HEK293T (cell line): ENCODE measurements at regions not wholly inside any gene's neighbourhood (a gene's known extent, or its start where the extent isn't known, plus 50 kb on each side); places are given as distances from the start of the nearest gene placed in this dataset.

Experiments
- CTCF ChIA-PET: fragments of 350-600 bp; formaldehyde crosslinking; extraction: SDS; loops from one replicate; lab custom pipeline; 2021; ENCODE audit warnings: antibody characterized with exemption, inconsistent platforms; lab: Yijun Ruan, JAX
- POLR2A ChIA-PET: fragments of 350-600 bp; formaldehyde crosslinking; extraction: SDS; loops from one replicate; lab custom pipeline; 2020; ENCODE audit warnings: antibody characterized with exemption, inconsistent platforms; lab: Yijun Ruan, JAX
- DNase-seq: peaks from one replicate; pipeline ENCODE4 v3.0.0; 2012; ENCODE audit warnings: mixed read lengths; ENCODE audit errors: extremely low spot score
- ARNT ChIP-seq: fragments of 450-650 bp; IDR thresholded peaks from 2 replicates; pipeline ENCODE4 v1.6.1; 2017; ENCODE audit warnings: mild to moderate bottlenecking
- BHLHE40 ChIP-seq: fragments of 450-650 bp; IDR thresholded peaks from 2 replicates; pipeline ENCODE4 v1.6.1; 2016; ENCODE audit warnings: mild to moderate bottlenecking, moderate library complexity, borderline replicate concordance
- CTBP1 ChIP-seq: fragments of 450-650 bp; IDR thresholded peaks from 2 replicates; pipeline ENCODE4 v1.6.1; 2016; ENCODE audit warnings: borderline replicate concordance
- ELF4 ChIP-seq: fragments of 450-650 bp; IDR thresholded peaks from 2 replicates; pipeline ENCODE4 v1.6.1; 2017; ENCODE audit warnings: antibody characterized with exemption
- FOXA1 ChIP-seq: fragments of 450-650 bp; IDR thresholded peaks from 2 replicates; pipeline ENCODE4 v1.6.1; 2016; ENCODE audit warnings: mild to moderate bottlenecking
- FOXK2 ChIP-seq: fragments of 450-650 bp; IDR thresholded peaks from 2 replicates; pipeline ENCODE4 v1.6.1; 2016; ENCODE audit warnings: mild to moderate bottlenecking
- FOXM1 ChIP-seq: fragments of 450-650 bp; IDR thresholded peaks from 2 replicates; pipeline ENCODE4 v1.6.1; 2017; ENCODE audit warnings: mild to moderate bottlenecking, borderline replicate concordance
- HDGF ChIP-seq: fragments of 450-650 bp; IDR thresholded peaks from 2 replicates; pipeline ENCODE4 v1.6.1; 2017; ENCODE audit warnings: antibody characterized with exemption, borderline replicate concordance
- L3MBTL2 ChIP-seq: fragments of 450-650 bp; conservative IDR thresholded peaks from 2 replicates; pipeline ENCODE4 v1.6.1; 2016; ENCODE audit warnings: mild to moderate bottlenecking
- LEF1 ChIP-seq: fragments of 450-650 bp; IDR thresholded peaks from 2 replicates; pipeline ENCODE4 v1.6.1; 2017; ENCODE audit warnings: mild to moderate bottlenecking, borderline replicate concordance
- NFRKB ChIP-seq: fragments of 450-650 bp; IDR thresholded peaks from 2 replicates; pipeline ENCODE4 v1.6.1; 2016; ENCODE audit warnings: mild to moderate bottlenecking, moderate library complexity
- SP1 ChIP-seq: fragments of 450-650 bp; IDR thresholded peaks from 2 replicates; pipeline ENCODE4 v1.6.1; 2017
- SUZ12 ChIP-seq: fragments of 450-650 bp; IDR thresholded peaks from 2 replicates; pipeline ENCODE4 v1.6.1; 2016; ENCODE audit warnings: mild to moderate bottlenecking
- TARDBP ChIP-seq: fragments of 450-650 bp; IDR thresholded peaks from 2 replicates; pipeline ENCODE4 v1.6.1; 2016
- ZNF384 ChIP-seq: fragments of 450-650 bp; IDR thresholded peaks from 2 replicates; pipeline ENCODE4 v1.6.1; 2016
- TF ChIP-seq, protein P1 (sequence below): fragments of 450-650 bp; IDR thresholded peaks from 2 replicates; pipeline ENCODE4 v1.6.1; 2016

GRCh38 chr3:8186213-8186612, 315.4 kb upstream of the LMCD1 start:
- TF ChIP-seq ELF4 = no peak
- no peak for DNase-seq
- POLR2A ChIA-PET = no interaction called here
- CTCF ChIA-PET = no interaction called here

GRCh38 chr3:8187996-8188395, 313.6 kb upstream of the LMCD1 start:
- DNase-seq = no peak
- ChIA-PET CTCF (no interaction called here), POLR2A (no interaction called here)
- TF ChIP-seq CTBP1 (no peak), FOXK2 (no peak), FOXA1 (no peak), HDGF (no peak), SP1 (no peak), BHLHE40 (no peak), TARDBP (no peak), SUZ12 (no peak), LEF1 (no peak), ELF4 (no peak), ZNF384 (no peak), NFRKB (no peak)

DNA sequence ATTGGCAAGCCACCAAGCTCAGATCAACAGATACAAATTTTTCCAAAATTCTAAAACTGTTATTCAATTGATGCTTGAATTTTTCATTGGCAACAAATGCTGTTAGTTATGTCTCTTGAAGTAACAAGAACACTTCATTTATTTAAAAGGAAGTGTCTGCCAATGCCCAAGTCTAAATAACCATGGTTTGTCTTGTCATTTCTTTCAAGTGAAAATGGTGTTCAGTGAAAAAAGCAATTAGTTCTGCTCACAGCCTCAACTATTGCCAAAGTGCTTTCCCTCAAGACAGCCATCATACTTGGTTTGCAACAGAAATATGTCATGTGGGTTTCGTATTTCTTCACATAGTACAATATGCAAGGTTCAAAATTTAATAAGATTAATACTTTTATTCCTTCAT, 312.6 kb upstream of the LMCD1 start:
- DNase-seq = no peak
- ChIA-PET CTCF (no interaction called here), POLR2A (no interaction called here)
- TF ChIP-seq, protein P1, sequence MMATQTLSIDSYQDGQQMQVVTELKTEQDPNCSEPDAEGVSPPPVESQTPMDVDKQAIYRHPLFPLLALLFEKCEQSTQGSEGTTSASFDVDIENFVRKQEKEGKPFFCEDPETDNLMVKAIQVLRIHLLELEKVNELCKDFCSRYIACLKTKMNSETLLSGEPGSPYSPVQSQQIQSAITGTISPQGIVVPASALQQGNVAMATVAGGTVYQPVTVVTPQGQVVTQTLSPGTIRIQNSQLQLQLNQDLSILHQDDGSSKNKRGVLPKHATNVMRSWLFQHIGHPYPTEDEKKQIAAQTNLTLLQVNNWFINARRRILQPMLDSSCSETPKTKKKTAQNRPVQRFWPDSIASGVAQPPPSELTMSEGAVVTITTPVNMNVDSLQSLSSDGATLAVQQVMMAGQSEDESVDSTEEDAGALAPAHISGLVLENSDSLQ = no peak
- TF ChIP-seq CTBP1 (no peak), L3MBTL2 (no peak), ARNT (no peak), FOXA1 (no peak)

GRCh38 chr3:8191406-8191805, 310.2 kb upstream of the LMCD1 start:
- TF ChIP-seq ZNF384 = no peak
- TF ChIP-seq BHLHE40 = no peak
- TF ChIP-seq SUZ12 = no peak
- TF ChIP-seq TARDBP = no peak
- TF ChIP-seq FOXK2 = no peak
- TF ChIP-seq LEF1 = no peak
- no peak for TF ChIP-seq FOXM1
- no peak for TF ChIP-seq HDGF
- TF ChIP-seq, protein P1 = no peak
- no peak for TF ChIP-seq ELF4
- TF ChIP-seq FOXA1 = no peak
- DNase-seq = no peak
- ChIA-PET POLR2A (no interaction called here), CTCF (no interaction called here)

GRCh38 chr3:8197384-8197783, 304.2 kb upstream of the LMCD1 start:
- POLR2A ChIA-PET = no interaction called here
- no peak for DNase-seq
- no peak for TF ChIP-seq LEF1
- TF ChIP-seq BHLHE40 = no peak
- no peak for TF ChIP-seq HDGF
- TF ChIP-seq L3MBTL2 = no peak
- TF ChIP-seq, protein P1 = no peak
- no peak for TF ChIP-seq SUZ12
- no peak for TF ChIP-seq ELF4
- no peak for TF ChIP-seq FOXK2
- TF ChIP-seq TARDBP = no peak
- TF ChIP-seq CTBP1 = no peak
- no peak for TF ChIP-seq NFRKB
- no peak for TF ChIP-seq FOXM1
- TF ChIP-seq ZNF384 = no peak
- no peak for TF ChIP-seq SP1
- TF ChIP-seq FOXA1 = no peak
- no peak for TF ChIP-seq ARNT
- CTCF ChIA-PET = no interaction called here

DNA sequence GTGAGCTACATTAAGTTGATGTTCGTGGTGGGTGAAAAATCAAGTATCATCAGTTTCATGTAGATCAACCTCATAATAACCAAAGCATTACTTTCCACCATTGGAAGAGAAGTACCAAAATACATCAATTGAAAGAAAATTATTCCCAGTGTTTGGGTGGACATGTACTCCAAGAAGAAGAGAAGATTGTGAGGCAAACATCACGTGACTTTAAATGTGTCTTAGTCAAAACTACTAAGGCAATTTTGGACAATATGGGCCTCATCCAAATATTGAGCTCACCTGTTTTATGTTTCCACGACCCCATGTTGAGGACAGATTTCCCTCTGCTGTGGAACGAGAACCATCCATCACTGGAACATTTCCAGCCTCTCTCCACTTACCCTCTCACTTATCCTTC, 303.0 kb upstream of the LMCD1 start:
- POLR2A ChIA-PET = no interaction called here
- TF ChIP-seq SP1 (no peak), CTBP1 (no peak), ARNT (no peak), LEF1 (no peak), SUZ12 (no peak), FOXM1 (no peak), BHLHE40 (no peak), NFRKB (no peak)
- no peak for DNase-seq
- CTCF ChIA-PET = no interaction called here

DNA sequence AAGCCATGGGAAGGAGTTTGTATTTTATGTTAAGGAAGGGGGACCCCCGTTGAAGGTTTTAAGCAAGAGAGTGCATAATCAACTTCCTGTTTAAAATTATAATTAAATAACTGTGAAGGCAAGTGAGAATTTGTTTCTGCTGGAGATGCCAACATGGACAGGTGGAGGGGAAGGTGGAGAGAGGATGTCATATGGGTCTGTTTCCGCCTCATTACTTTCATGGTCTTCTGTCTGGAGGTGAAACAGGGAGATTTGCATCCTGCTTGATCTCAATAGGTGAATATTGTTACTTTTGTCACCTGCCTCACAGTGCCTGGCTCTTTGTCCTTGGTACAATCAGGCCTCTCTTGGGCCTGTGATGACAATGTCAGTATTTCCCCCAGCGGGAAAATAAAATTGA, 300.6 kb upstream of the LMCD1 start:
- CTCF ChIA-PET = no interaction called here
- no peak for TF ChIP-seq SUZ12
- DNase-seq = no peak
- POLR2A ChIA-PET = no interaction called here

DNA sequence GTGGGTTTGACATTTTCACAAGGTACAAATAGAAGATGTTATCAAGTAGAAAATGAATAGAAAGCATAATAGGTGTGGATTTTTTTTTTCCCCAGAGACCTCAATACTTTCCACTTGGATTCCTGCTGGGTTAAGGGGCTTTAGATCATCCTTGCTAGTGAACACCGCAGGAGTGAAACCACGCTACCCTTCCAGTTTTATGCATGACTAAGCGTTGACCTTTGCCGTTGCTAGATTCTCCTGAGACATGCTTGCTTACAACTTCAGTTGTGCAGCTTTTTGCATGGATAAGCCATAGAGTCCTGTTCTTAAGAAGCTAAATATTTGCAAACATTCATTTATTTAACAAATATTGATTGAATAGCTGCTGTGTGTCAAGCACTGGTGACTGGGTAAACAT, 299.7 kb upstream of the LMCD1 start:
- DNase-seq = no peak
- no peak for TF ChIP-seq L3MBTL2
- ChIA-PET POLR2A (no interaction called here), CTCF (no interaction called here)
